ENCODE measurements at regions not wholly inside any gene's neighbourhood (a gene's known extent, or its start where the extent isn't known, plus 50 kb on each side); places are given as distances from the start of the nearest gene placed in this dataset.

DNA sequence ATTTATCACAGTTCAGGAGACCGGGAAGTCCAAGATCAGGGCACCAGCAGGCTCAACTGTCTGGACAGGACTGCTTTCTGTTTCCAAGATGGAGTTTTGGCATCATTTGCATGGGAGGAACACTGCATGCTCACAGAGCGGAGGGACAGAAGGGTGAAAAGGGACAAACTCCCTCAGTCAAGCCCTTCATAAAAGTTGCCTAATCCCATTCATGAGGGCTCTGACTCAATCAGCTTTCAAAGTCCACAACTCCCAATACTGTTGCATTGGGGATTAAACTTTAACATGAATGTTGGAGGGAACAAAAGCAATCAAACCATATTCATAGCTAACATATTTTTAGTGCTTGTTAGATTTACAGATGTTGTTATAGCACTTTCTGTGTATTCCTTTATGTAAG lies 158.9 kb upstream of the MAD2L1 start:
- TF ChIP-seq, protein P1, sequence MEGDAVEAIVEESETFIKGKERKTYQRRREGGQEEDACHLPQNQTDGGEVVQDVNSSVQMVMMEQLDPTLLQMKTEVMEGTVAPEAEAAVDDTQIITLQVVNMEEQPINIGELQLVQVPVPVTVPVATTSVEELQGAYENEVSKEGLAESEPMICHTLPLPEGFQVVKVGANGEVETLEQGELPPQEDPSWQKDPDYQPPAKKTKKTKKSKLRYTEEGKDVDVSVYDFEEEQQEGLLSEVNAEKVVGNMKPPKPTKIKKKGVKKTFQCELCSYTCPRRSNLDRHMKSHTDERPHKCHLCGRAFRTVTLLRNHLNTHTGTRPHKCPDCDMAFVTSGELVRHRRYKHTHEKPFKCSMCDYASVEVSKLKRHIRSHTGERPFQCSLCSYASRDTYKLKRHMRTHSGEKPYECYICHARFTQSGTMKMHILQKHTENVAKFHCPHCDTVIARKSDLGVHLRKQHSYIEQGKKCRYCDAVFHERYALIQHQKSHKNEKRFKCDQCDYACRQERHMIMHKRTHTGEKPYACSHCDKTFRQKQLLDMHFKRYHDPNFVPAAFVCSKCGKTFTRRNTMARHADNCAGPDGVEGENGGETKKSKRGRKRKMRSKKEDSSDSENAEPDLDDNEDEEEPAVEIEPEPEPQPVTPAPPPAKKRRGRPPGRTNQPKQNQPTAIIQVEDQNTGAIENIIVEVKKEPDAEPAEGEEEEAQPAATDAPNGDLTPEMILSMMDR (IDR thresholded peaks at IDR 0.05), result no peak
- TF ChIP-seq TP53 (CRISPR knock-in tag; IDR thresholded peaks at IDR 0.05) (no peak), RAD21 (conservative IDR thresholded peaks at IDR 0.05 in 1 of 2, IDR thresholded peaks at IDR 0.05 in 1 of 2) (no peak), POLR2A (IDR thresholded peaks at IDR 0.05; ENCODE audit: low read length) (no peak), MAFK (IDR thresholded peaks at IDR 0.05; ENCODE audit: partially characterized antibody) (no peak), KDM1A (IDR thresholded peaks at IDR 0.05; ENCODE audit: low read depth) (no peak), MYC (IDR thresholded peaks at IDR 0.05; ENCODE audit: borderline replicate concordance, low read length) (no peak), EHMT2 (IDR thresholded peaks at IDR 0.05; ENCODE audit: low read depth) (no peak), GATA3 (IDR thresholded peaks at IDR 0.05; ENCODE audit: borderline replicate concordance) (no peak), CEBPB (IDR thresholded peaks at IDR 0.05) (no peak), CBX8 (IDR thresholded peaks at IDR 0.05) (no peak)
- TF ChIP-seq, protein P2, sequence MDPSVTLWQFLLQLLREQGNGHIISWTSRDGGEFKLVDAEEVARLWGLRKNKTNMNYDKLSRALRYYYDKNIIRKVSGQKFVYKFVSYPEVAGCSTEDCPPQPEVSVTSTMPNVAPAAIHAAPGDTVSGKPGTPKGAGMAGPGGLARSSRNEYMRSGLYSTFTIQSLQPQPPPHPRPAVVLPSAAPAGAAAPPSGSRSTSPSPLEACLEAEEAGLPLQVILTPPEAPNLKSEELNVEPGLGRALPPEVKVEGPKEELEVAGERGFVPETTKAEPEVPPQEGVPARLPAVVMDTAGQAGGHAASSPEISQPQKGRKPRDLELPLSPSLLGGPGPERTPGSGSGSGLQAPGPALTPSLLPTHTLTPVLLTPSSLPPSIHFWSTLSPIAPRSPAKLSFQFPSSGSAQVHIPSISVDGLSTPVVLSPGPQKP (IDR thresholded peaks at IDR 0.05; ENCODE audit: low read depth, low read length), result no peak

All from A549 (cell line).